ENCODE measurements at regions not wholly inside any gene's neighbourhood (a gene's known extent, or its start where the extent isn't known, plus 50 kb on each side); places are given as distances from the start of the nearest gene placed in this dataset.

DNA sequence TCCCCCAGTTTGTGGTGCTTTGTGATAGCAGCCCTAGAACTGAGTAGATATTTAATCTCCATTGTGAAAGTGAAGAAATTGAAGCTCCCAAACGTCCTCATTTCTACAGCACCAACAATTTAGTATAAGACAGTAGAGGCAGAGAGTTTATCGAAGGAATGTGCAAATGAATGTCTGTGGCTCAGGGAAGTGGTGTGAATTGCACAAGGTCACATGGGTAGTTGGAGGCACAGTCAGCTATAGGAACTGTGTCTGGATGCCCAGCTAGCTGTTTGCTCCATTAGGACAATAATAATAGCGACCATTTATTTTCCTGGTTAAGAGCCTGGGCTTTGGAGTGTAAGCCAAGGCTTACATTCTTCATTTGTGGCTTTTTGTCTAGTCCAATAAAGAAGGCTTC, 144.4 kb upstream of the USP24 start:
- DNase-seq (ENCODE audit: low read depth), result no peak

- no peak for DNase-seq (ENCODE audit: low read depth)
Observed at GRCh38 chr1:55358581-55358980, 143.4 kb upstream of the USP24 start.

- no peak for DNase-seq (ENCODE audit: low read depth)
Observed at GRCh38 chr1:55355549-55355948, 140.4 kb upstream of the USP24 start.

- DNase-seq (ENCODE audit: low read depth), result no peak
Observed at GRCh38 chr1:55353707-55354620, 138.8 kb upstream of the USP24 start.

DNA sequence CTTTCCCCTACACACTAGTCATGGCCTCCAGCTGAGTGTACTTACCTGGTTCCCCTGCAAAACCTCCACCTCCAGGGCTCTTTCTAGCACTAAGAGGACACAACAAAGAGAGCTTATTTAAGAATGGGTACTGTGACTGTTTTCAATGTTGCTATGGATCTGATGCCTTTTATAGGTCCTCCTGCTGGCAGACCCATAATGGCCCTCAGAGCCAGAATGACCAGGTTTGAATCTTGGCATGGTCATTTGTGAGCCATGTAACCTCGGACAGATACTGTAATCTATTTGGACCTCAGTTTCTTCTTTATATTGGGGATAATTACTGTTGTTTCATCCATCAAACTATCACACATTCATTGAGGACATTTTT, 137.6 kb upstream of the USP24 start:
- no peak for DNase-seq (ENCODE audit: low read depth)

- DNase-seq (ENCODE audit: low read depth), result no peak
Observed at GRCh38 chr1:55352080-55352810, 137.1 kb upstream of the USP24 start.

- no peak for DNase-seq (ENCODE audit: low read depth)
Observed at GRCh38 chr1:55348356-55348755, 133.2 kb upstream of the USP24 start.

- DNase-seq (ENCODE audit: low read depth), result no peak
Observed at GRCh38 chr1:55347866-55348265, 132.7 kb upstream of the USP24 start.

DNA sequence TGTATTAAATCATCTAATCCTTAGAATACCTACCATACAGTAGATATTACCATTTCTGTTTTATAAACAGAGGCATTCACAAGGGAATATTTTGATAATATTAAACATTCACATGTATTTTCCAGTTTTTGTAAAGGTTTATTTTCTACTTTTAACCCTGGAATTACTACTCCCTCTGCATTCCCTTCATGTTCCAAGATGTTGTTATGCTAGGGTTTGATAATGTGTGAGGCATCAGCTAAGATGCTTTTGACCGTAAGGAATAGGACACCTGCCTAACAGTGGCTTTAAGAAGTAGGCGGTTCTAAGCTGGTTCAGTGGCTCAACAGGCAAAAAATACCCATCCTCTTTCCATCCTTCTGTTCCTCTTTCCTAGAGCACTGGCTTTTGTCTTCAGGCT, 131.9 kb upstream of the USP24 start:
- no peak for DNase-seq (ENCODE audit: low read depth)

- DNase-seq (ENCODE audit: low read depth), result no peak
Observed at GRCh38 chr1:55346586-55346985, 131.4 kb upstream of the USP24 start.

GRCh38 chr1:55339681-55340080, 124.5 kb upstream of the USP24 start:
- no peak for DNase-seq (ENCODE audit: low read depth)

GRCh38 chr1:55338448-55338820, 123.3 kb upstream of the USP24 start:
- DNase-seq (ENCODE audit: low read depth), result no peak

GRCh38 chr1:55337801-55338447, 122.8 kb upstream of the USP24 start:
- no peak for DNase-seq (ENCODE audit: low read depth)

GRCh38 chr1:55334797-55335196, 119.6 kb upstream of the USP24 start:
- no peak for DNase-seq (ENCODE audit: low read depth)

- no peak for DNase-seq (ENCODE audit: low read depth)
Observed at GRCh38 chr1:55334160-55334559, 119.0 kb upstream of the USP24 start.

DNA sequence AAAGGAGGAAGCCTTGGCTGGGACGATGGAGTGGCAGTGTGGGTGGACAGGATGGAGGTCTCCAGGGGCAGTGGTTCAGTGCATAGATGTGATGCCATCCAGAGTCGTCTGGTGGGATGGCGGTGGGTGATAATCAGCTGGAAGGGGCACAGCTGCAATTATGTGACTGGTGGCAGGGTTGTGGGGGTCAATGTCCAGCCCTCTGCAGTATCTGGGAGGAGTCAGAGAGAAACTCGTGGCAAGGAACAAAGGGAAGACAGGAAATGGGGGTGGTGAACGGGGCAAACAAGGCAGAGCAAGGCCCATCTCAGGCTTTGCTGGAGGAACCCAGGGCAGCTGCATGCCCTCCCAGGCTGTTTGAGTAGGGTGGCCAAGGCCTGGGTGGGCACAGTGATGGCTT, 118.3 kb upstream of the USP24 start:
- DNase-seq (ENCODE audit: low read depth), result no peak

- DNase-seq (ENCODE audit: low read depth), result no peak
Observed at GRCh38 chr1:55331351-55331750, 116.2 kb upstream of the USP24 start.

GRCh38 chr1:55329808-55330432, 114.8 kb upstream of the USP24 start:
- no peak for DNase-seq (ENCODE audit: low read depth)

- DNase-seq (ENCODE audit: low read depth), result no peak
Observed at GRCh38 chr1:55329091-55329490, 113.9 kb upstream of the USP24 start.

DNA sequence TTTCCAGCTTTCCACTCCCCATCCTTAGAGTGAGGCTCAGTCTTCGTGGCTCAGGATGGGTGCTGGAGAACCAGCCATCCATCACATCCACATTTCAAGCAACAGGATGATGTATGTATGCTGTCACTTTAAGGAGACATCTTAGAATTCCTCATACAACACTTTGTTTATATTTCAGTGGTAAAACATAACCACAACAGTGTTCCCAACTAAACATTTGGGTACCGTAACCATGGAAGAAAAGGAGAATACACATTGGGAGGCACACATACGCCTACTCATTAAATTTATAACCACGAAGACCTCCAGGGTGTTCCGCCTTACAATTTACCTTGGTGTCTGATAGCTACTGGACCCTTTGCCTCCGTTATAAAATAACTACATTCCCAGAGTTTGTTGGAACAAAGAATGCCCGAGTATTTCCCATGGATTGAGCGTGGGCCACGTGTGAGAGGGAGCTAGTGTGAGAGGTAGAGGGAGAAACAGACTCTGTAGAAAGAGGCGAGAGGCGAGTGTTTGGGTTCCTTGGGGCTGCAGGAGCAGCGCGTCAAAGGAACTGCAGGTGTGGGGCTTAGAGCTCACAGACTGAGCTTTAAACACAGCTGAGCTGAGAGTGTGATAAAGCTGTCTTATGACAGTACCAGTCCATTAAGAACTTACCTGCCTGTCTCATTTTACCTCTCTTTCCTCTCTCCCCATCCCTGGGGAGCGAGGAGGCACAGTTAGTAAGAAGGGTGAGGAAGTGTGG, 111.5 kb upstream of the USP24 start:
- no peak for DNase-seq (ENCODE audit: low read depth)

GRCh38 chr1:55323760-55324159, 108.6 kb upstream of the USP24 start:
- no peak for DNase-seq (ENCODE audit: low read depth)

DNA sequence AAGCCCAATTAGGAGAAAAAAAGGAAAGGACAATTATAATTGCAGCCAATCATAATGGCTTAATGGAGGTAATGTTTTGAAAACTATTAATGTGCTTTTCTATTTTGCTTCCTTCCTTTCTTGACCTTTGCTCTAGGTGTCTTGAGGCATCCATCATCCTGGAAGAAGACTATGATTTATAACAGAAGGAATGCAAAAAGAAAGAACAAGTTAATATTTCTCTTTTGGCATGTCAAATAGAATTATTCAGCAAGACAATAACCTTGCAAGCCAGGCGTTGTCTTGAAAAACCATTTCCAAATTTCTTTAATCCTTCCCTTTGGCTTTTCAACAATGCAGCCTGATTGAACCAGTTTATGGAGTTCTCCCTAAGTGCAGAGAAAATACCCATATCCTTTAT, 107.7 kb upstream of the USP24 start:
- no peak for DNase-seq (ENCODE audit: low read depth)
